ENCODE measurements at regions not wholly inside any gene's neighbourhood (a gene's known extent, or its start where the extent isn't known, plus 50 kb on each side); places are given as distances from the start of the nearest gene placed in this dataset.

DNA sequence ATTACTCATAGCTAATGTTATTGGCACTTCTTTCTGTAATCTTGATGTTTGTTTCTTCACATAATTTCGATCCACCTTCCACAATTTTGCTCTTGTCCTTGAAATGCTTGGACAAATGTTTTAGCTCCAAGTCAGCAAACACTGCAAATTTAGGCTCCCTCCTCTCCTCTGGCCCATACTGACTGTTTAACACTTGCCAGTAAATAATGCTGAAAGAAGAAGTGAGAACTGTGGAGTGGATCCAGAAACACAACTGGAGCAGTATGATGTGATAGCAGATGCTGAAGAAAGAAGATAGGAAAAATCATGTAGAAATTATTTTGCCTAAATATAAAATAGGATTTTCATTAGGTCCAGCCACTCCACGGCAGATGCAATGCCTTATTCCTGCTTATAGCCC, 415.0 kb upstream of the GYPC start:
- TF ChIP-seq CTCF (IDR thresholded peaks at IDR 0.05), result no peak
- no peak for TF ChIP-seq POLR2A (IDR thresholded peaks at IDR 0.05)
- TF ChIP-seq EP300 (IDR thresholded peaks at IDR 0.05), result no peak
